Stimulated activated CD4-positive, alpha-beta T cell treated with anti-CD3 and anti-CD28 coated beads, Interleukin-4, amount 100 ng/mL, for 24 hours (primary cell): ENCODE measurements at regions not wholly inside any gene's neighbourhood (a gene's known extent, or its start where the extent isn't known, plus 50 kb on each side); places are given as distances from the start of the nearest gene placed in this dataset.
A peak's percentile ranks its signal among the peaks of the same experiment; 100 is the strongest.

Experiments used
- DNase-seq: peaks from one replicate; pipeline ENCODE4 v3.0.0-alpha.2; 2020

DNA sequence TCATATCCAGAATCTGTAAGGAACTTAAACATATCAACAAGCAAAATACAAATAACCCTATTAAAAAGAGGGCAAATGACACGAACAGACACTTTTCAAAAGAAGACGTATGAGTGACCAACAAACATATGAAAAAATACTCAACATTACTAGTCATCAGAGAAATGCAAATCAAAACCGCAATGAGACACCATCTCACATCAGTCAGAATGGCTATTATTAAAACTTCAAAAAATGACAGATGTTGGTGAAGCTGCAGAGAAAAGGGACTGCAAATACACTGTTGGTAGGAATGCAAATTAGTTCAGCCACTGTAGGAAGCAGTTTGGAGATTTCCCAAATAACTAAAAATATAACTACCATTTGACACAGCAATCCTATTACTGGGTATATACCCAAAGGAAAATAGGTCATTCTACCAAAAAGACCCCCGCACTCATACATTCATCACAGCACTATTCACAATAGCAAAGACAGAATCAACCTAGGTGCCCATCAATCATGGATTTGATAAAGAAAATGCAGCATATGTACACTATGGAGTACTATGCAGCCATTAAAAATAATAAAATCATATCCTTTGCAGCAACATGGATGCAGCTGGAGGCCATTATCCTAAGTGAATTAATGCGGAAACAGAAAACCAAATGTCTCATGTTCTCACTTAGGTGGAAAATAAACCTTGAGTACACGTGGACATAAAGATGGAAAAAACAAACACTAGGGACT lies 230.1 kb upstream of the RAB4A start:
- no peak for DNase-seq

DNA sequence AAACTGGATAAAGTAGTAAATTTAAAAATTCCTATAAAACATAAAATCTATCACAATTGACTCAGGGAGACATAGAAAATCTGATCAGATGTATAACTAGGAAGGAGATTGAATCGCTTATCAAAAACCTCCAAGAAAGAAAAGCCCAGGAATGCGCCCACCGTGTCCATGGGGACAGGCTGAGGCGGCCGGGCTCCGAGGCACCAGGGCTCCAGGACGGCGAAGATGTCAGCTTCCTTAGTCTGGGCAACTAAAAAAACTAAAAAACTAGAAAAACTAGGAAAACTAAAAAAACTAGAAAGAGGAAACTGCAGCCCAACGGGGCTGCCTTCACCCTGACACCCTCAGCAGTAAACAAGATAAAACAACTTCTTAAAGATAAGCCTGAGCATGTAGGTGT lies 229.0 kb upstream of the RAB4A start:
- DNase-seq = no peak

DNA sequence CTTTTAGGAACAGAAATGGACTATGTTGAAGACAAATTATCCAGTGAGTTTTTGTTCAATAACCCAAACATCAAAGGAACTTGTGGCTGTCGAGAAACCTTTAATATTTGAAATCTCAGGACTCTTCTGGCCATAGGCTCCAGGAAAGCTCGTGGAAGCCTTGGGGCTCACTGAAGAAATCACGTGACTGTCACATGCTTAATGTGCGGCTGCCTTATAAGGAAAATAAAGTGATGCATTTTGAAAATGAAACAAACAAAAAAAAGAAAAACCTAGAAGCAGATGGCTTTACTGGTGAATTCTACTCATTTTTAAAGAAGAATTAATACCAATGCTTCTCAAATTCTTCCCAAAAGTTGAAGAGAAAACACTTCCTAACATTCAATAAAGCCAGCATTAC lies 228.4 kb upstream of the RAB4A start:
- DNase-seq = no peak

DNA sequence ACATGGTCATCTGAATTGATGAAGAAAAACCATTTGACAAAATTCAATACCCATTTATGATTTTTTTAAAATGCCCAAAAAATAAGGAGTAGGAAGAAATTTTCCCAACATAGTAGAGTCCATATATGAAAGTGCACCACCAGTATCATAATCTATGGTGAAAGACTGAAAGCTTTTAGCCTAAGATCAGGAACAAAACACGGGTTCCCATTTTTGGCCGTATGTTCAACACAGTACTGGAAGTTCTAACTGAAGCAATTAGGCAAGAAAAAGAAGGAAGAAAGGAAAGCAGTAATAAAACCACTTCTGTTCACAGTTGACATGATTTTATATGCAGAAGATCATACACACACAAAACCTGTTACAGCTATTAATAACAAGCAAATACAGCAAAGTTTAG lies 227.8 kb upstream of the RAB4A start:
- DNase-seq = no peak

DNA sequence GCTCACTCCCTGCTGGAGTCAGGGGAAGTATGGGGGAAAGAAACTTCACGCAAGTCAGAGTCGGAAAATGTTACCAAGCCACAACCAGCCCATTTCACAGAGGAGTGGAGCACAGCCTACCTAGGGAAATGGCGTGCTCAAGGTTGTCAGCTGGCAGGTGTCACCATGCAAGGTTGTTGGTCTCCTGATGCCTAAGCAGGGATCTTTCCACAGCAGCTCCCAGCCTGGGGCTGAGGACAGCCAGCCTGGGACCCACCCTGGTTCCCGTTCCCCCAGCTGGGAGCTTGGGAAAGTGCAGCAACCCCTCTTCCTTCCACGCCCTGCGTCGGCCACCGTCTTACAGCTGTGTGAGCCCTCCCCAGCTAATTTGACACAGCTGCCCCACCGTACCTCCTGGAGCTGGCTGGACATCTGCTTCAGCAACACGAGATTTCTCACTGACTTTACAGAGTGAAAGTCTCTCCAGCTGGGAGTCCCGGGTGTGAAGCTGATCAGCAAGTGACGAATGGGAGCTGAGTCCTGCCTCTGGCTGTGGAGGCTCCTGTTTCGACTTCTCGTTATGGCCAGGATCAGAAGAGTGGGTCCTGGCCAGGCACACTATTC lies 224.6 kb upstream of the RAB4A start:
- no peak for DNase-seq

DNA sequence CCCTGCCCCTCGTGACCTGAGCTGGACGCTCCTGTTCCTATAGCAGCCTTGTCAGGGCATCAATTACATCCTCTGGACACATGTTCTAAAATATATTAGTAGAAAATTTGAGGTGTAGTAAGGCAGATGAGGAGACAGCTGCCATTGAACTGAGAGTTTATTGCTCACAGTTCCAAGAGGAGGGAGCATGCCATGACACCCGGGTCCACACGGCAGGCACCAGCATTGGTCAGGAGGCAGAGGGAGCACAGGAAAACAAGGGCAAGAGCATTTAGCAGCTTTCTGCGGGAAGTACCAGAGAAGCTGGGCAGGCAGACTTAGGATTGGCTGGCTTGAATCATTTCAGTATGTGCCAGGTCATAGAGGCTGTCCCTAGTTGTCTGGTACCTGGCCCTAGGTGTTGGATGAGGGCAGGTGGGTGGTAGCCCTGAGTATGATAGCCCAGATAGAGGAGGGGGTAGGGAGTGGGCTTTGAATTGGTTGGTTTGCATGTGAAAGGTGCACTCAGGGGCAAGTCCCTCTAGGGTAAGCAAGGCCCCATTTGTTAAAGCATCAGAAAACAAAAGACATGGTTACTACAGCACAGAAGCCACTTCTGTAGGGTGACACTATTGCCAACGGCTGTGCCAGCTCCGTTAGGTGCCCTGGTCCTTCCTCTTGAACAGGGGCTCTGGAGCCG lies 223.6 kb upstream of the RAB4A start:
- no peak for DNase-seq

DNA sequence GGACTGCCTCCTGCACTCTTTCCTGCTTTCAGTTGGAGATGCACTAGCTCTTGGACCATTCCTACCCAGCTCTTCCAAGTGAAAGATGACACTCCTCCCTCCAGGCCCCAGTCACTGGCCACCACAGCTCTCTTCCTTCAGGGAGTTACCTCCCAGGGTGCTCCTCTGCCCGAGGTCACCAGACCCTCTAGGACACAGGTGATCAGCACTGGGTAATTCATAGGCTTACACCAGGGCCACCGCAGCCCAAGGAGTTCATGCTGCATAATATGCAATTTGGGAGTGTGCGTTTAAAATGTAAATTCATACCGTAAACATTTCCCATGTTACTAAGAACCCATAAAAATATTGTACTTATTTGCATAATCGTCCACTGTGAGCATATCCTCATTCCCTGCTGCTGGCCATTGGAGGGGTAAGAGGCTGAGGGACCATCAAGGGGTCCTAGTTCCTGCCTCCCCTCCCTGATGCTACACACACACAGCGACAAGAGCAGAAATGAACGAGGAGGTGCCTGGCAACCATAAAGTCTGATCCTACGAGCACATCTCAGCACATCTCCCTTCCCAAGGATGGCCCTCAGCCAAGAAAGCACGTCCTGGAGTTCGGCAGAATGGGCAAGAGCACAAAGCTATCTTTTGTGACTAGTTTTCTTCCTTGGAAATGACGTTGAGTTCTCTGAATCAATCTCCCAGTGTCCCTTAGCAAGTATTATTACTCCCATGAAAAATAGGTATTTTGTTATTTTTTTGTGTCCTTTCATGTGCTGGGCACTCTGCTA lies 222.9 kb upstream of the RAB4A start:
- DNase-seq = no peak

DNA sequence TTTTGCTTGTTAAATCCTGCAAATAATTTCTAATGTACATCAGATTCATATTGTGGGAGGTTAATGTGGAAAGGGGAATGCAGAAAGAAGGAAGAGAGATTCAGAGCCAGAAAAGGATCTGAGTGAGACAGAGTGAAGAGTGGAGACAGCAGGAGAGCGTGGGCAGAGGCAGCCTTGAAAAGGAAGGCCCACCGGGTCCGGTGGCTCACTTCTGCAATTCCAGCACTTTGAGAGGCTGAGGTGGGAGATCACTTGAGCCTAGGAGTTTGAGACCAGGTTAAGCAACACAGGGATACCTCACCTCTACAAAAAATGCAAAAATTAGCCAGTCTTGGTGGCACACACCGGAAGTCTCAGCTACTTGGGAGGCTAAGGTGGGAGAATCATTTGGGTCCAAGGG lies 222.0 kb upstream of the RAB4A start:
- DNase-seq = no peak

DNA sequence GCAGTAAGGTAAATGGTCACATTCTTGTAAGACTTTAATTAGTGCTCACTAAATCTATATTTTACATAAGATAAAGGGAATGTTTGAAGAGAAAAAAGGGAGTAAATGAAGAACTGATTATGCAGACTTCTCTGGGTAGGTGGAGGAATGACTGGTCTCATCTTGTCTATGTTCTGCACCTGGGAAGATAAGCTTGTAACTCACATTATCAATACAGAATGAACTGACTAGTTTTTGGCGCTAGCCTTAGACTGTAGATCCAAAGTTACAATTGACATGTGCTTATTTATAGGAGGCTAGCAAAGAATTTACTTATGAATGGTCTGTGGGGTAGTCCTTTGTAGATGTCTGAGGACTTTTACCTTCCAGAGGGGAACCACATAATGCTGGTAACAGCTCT lies 214.9 kb upstream of the RAB4A start:
- no peak for DNase-seq

DNA sequence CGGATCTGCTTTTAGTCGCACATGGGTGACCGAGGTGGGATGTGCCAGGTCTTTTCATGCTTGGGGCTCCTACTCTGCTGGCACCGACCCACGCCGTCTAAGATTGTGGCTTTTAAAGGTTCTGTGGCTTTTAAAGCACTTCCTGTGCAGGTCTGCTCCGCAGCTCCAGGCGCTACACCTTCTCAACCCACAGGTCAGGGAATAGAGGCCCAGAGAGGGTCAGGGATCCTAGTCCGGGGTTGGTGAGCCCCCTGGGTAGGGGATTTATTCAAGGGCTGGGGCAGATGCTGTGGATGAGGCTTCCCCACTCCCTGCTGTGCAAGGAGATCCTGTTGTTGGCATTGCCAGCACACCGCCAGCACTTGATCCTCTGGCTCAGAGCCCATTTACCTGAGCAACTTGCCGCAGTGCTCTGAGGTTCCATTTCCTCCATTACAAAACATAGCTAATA lies 212.8 kb upstream of the RAB4A start:
- DNase-seq = peak; percentile 33

DNA sequence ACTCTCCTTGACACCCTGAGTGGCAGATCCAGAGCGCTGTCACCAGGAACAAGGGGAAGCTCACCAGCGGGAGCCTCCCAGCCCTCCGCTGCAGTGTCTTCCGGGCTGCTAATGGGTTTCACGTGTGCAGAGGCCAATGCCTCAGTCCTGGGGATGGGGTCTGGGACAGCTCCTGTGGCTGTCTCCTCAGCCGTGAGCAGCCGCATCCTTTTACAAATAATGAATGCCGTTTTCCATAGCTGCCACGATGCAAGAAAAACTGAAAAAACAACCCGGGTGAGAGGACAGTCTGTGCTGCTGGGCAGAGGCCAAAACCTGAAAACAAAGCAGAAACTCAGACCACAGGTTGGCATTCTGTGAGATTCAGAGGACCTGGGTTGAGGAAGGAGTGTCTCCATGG lies 212.2 kb upstream of the RAB4A start:
- no peak for DNase-seq

DNA sequence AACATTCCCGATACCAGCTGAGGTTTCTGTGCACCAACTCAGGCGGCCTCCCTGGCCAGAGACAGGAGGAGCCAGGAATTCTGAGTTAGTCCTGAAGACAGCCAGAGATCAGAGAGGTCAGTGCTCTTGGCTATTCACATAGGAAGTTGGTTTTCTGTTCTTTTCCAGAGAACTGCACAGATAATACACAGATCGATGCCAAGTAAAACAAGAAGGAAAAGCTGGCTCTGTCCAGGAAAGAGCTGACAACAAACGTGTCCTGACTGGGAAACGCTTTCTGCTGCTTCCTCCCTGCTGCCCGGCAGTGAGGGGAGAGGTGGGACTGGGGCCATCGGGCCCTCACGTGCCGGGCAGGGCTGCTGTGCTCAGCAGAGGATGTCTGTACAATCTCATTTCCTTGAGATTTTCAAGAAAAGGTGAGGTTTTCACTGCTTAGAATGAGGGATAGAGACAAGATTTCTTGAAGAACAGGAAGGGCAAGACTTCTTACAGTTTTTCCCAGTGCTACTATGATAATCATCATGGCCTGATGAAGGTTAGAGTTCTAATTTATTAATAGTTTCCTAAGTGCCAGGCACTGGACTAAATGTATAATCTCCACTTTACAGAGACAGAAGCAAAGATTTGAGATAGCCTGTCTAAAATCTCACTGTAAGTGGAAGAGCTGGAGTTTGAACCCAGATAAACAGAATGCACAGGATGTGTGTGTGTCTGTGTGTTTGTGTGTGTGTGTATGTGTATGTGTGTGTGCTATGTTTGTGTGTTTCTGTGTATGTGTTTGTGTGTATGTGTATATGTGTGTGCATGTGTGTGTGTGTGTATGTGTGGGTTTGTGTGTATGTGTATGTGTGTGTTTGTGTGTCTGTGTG lies 211.0 kb upstream of the RAB4A start:
- DNase-seq = no peak

DNA sequence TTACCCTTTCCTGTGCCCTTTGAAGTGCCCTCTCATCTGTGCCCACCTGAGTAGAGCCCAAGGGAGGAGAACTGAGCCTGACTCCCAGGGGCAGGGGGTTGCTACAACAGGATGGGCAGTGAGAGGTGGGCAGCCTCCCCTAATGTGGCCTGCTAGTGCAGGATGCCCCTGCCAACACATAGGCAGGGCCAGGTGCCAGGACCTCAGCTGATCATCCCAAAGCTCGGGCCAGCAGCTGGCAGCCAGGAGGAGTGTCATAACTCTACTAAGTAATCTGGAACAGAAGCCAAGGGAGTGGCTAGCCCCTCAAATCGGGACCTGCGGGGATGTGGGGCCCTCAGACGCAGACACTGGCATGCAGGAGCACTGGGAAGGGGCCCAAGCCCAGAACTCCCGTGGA lies 208.8 kb upstream of the RAB4A start:
- no peak for DNase-seq

DNA sequence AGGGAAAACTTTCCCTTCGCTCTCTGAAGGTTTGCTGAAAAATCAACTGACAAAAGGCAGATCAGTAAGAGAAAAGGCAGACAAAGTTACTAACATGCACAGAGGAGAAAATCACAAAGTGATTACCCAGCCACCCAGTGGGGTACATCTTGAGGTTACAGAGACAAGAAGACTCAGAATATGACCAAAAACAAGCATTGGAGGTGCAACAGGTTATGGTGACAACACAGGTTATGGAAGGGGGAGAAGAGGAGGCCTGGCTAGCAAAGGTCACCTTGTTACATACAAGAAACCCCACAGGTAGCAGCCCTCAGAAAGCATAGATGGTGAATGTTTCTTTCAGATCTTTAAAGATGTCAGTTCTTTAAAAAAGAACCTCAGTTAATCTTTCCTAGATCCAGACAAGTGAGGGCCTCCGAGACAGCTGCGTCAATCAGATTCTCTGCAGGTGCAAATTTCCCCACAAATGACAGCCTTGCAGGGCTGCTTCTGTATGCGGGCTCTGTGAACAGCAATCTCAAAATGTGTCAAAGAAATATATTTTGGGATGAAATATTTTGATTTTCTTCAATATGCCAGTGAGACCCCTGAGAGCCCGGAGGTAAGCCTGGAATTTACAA lies 207.6 kb upstream of the RAB4A start:
- DNase-seq = no peak

DNA sequence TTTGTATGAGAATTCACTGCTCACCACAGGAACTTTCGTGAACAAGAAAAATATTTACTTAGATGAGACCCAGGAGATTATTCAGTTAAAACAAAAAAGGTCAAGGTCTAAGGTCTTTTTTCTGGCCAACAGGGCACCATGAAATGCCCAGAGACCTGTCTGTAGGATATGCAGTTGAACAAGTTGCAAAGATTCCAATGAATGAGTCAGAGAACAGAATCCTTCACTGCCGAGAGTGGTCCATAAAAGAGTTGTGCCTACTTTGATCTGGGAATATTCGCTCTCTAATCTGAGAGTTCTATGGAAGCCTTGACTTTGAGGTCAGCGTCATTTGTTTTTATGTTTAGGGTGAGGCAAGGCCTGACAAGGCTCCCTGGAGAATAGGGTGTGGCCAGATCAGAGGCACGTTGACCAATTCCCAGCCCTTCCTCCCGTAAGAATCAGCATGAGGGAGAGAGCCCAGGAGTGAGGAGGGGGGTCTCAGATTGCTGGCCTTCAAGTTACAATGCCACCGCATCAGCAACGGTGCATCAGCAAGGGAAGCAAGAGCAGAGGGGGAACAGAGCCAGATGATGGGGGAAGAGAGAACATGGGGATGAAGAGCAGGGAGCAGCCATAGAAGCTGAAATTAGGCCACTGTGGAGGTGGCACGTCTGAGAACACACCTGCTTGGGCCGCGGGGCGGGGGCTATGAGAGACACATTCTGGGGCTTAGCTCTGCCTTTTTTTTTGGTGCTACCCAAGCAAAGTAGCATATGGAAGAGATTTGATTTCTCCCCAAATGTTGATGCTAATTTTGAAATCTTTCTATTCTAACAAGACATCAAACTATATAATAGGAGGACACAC lies 206.4 kb upstream of the RAB4A start:
- DNase-seq = no peak

DNA sequence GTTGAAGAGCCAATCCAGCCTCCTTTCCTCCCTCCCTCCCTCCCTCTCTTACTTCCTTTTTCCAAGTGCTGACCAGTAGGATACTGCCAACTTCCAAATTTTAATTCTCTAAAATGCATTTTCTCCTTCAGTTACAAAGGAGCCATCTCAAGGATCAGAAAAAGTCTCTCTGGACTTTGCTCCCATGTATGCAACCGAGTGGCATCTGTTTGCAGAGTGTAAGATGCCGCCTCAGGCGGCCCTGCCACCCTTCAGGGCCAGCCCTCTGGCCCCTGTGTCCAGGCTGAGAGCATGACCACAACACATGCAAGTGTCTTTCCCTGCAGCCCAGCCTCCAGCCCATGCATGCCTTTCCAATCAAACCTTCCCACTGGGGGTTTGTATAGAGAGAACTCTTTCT lies 205.3 kb upstream of the RAB4A start:
- no peak for DNase-seq

DNA sequence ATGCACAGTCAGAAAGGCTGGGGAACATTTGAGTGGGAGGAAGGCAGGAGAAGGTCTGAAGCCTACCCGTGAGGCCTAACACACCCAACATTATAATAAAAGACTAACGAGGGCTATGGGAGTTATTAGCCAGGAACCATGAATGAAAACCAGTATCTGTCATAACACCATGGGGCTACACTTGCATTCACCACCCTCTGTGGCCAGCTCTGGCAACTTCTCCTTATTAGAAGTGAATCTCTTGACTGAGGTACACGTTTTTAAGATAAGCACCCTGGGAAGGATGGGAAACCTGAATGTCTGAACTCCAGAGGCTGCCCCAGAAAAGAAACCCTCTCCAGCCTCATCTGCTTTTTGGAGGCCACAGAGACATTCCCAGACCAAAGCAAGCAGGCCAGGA lies 204.3 kb upstream of the RAB4A start:
- DNase-seq = no peak

DNA sequence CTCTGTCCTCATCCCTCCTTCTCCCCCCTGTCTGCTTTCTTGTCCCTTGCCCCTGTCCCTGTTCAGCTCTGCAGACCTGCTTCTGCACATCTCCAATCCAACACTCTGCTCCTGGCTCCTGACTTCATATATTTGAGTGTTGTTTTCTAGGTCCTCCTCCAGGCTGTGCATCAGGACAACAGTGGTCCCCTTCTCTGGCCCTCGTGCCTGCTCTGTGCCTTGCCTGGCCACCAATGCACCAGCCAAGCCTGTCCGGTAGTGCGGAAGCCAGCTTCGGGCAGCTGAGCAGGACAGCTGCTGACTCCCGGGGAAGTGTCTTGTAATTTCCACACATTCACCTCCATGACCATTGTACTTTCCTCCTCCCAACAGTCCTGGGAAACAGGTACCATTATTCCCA lies 203.4 kb upstream of the RAB4A start:
- DNase-seq = no peak

DNA sequence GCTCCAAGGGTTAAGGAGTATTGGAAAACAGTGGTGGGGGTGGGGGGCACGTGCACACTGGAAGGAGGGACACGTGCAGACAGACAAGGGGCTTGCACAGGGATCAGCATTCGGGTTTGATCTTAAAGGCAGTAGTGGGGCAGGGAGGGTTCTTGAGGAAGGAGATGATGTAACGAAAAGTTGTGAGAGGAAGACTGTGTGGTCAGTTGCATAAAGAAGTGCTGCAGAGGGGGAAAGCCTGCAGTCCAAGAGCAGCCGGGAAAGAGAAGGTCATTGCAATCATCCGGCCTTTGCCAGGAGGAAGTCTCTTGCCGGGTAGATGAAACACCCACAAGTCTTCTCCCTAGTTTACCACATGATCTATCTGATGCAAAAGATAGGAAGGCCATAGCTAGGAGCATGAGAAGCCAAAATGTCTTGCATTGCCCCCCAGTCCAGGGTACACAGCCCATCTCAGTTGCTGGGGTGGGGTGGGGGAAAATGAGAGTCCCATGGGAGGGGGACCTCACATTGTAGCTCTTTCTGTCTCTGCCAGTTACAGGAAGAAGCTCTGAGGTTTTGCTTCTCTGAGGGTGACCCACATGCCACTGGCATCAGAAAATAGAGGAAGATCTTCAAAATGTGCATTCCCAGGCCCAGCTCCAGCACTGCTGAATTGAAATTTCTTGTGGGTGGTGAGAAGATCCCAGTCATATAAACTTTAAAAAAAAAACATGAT lies 202.5 kb upstream of the RAB4A start:
- no peak for DNase-seq

DNA sequence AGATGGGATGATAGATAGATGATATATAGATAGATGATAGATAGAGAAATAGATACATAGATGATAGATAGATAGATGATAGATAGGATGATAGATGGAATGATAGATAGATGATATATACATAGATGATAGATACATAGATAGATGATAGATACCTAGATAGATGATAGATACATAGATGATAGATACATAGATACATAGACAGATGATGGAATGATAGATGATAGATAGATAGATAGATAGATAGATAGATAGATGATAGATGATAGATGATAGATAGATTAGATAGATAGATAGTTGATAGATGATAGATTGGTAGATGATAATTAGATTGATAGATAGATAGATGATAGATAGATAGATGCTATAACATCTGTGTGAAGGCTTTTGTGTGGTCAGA lies 201.7 kb upstream of the RAB4A start:
- DNase-seq = no peak

DNA sequence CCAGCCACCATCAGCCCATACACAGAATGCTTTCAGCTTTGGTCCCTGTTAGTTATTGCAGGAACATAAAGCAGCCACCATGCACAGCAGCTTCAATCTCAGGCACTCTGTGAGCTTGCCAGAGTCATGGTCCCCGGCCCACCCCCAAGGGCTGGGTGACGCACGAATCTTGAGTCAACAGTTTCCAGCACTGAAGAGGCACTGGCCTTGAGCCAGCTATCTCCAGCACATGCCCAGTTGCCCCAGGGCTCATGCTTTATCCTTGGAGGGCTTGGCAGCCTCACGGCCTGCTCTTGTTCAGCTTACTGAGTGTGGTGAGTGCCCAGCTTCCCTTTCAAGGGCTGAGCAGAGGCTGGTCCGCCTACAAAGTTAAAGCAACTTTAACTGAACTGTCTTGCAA lies 200.7 kb upstream of the RAB4A start:
- no peak for DNase-seq
